HEK293T (cell line): ENCODE measurements at regions not wholly inside any gene's neighbourhood (a gene's known extent, or its start where the extent isn't known, plus 50 kb on each side); places are given as distances from the start of the nearest gene placed in this dataset.
"Not testable (repeated sequence)": the region's sequence is repeated elsewhere in the genome, so short reads cannot be mapped to it uniquely, and the experiment has no call there.

Experiments used
- BHLHE40 ChIP-seq: fragments of 450-650 bp; IDR thresholded peaks from 2 replicates; pipeline ENCODE4 v1.6.1; 2016; ENCODE audit warnings: mild to moderate bottlenecking, moderate library complexity, borderline replicate concordance
- ELF4 ChIP-seq: fragments of 450-650 bp; IDR thresholded peaks from 2 replicates; pipeline ENCODE4 v1.6.1; 2017; ENCODE audit warnings: antibody characterized with exemption
- FOXA1 ChIP-seq: fragments of 450-650 bp; IDR thresholded peaks from 2 replicates; pipeline ENCODE4 v1.6.1; 2016; ENCODE audit warnings: mild to moderate bottlenecking
- FOXK2 ChIP-seq: fragments of 450-650 bp; IDR thresholded peaks from 2 replicates; pipeline ENCODE4 v1.6.1; 2016; ENCODE audit warnings: mild to moderate bottlenecking
- FOXM1 ChIP-seq: fragments of 450-650 bp; IDR thresholded peaks from 2 replicates; pipeline ENCODE4 v1.6.1; 2017; ENCODE audit warnings: mild to moderate bottlenecking, borderline replicate concordance
- LEF1 ChIP-seq: fragments of 450-650 bp; IDR thresholded peaks from 2 replicates; pipeline ENCODE4 v1.6.1; 2017; ENCODE audit warnings: mild to moderate bottlenecking, borderline replicate concordance
- NFRKB ChIP-seq: fragments of 450-650 bp; IDR thresholded peaks from 2 replicates; pipeline ENCODE4 v1.6.1; 2016; ENCODE audit warnings: mild to moderate bottlenecking, moderate library complexity
- SP1 ChIP-seq: fragments of 450-650 bp; IDR thresholded peaks from 2 replicates; pipeline ENCODE4 v1.6.1; 2017
- TARDBP ChIP-seq: fragments of 450-650 bp; IDR thresholded peaks from 2 replicates; pipeline ENCODE4 v1.6.1; 2016
- TF ChIP-seq, protein P1 (sequence below): fragments of 450-650 bp; IDR thresholded peaks from 2 replicates; pipeline ENCODE4 v1.6.1; 2016

DNA sequence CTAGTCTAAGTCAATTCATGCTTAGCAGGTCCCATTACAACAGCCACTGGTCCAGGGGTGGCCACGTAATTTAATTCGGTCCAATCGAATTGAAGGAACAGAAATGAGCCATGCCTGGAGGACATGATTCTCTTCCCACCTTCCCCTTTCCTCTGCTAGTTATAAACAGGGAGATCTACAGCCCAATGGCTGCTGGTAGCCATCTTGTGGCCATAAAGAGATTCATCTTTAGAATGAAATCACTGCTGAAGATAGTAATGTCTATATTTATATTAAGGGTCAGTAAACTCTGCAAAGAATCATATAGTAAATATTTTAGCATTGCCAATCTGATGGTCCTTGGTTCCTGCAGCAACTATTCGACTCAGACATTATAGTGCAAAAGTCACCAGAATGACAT is 530.6 kb downstream of the TTLL7 start:
- not testable (repeated sequence) for TF ChIP-seq FOXK2, FOXM1, SP1, ELF4, TARDBP, LEF1, BHLHE40, FOXA1, NFRKB
- TF ChIP-seq, protein P1, sequence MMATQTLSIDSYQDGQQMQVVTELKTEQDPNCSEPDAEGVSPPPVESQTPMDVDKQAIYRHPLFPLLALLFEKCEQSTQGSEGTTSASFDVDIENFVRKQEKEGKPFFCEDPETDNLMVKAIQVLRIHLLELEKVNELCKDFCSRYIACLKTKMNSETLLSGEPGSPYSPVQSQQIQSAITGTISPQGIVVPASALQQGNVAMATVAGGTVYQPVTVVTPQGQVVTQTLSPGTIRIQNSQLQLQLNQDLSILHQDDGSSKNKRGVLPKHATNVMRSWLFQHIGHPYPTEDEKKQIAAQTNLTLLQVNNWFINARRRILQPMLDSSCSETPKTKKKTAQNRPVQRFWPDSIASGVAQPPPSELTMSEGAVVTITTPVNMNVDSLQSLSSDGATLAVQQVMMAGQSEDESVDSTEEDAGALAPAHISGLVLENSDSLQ: not testable (repeated sequence)
